ENCODE measurements at regions not wholly inside any gene's neighbourhood (a gene's known extent, or its start where the extent isn't known, plus 50 kb on each side); places are given as distances from the start of the nearest gene placed in this dataset.
"Not testable (repeated sequence)": the region's sequence is repeated elsewhere in the genome, so short reads cannot be mapped to it uniquely, and the experiment has no call there.

DNA sequence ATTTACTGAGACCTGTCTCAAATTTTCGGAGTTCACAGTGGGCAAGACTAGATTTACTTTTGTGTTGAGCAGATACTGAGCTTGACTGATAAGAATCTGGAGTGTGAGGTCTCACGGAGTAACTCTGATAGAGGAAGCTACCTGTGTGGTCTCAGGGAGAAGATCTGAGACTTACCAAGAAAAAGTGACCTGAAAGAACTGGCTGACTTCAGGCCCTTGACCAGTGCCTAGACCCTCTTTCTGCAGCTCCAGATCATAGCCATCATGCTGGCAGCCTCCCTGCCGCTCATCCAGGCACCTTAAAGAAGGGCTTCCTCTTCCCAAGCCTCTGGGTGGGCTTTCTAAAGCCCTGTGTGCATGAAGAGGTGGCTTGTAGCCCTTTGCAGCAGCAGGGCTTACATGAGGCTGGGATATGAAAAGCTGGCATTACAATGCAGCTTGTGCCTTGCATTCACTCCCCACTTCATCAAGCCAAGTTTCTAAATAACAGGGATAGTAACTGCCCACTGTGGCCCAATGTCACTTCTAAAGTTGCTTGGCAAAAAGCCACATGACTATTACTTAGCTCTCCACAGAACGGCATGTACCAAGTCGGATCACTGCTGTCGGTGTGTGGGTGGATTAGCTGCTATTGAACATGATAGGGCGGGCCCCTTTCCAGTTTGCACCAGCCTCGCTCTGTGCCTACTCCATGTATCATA lies 115.3 kb upstream of the NBPF26 start:
- not testable (repeated sequence) for DNase-seq; H3K36me3 ChIP-seq (ENCODE audit: control insufficient read depth, insufficient read depth, low read length); H3K27me3 ChIP-seq (replicated peaks; ENCODE audit: control insufficient read depth, insufficient read depth, low read length, poor library complexity, severe bottlenecking); H3K9me3 ChIP-seq (ENCODE audit: control insufficient read depth, low read length); H3K4me3 ChIP-seq (ENCODE audit: insufficient read depth, low read depth, low read length, poor library complexity, severe bottlenecking); H3K27ac ChIP-seq (ENCODE audit: insufficient read depth, low read length, poor library complexity, severe bottlenecking); H3K4me1 ChIP-seq (ENCODE audit: control insufficient read depth, insufficient read depth, low read length, poor library complexity, severe bottlenecking)

DNA sequence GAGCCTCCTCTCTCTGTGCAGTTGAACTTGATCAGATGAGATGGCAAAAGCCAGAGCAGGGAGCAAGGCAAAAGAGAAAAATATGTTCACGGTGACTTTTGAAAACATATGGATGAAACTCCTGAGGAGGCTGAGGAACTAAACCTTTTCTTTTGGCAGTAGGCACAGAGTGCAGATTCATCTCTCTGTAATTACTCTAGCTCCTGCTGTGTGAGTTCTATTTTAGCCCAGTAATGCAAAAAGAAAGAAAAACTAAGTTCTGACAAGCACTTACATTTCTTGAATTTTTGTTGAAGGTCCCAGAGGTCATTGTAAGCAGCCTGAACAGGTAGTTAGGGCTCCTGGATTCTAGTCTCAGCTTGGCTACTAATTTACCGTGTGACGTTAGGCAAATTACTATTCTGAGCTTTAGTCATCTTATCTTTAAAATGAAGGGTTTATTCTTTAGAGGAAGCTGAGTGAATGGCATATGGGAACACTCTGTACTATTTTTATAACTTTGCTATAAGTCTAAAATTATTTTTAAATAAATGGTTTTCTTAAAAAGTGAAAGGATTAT lies 114.7 kb upstream of the NBPF26 start:
- not testable (repeated sequence) for H3K4me3 ChIP-seq (ENCODE audit: insufficient read depth, low read depth, low read length, poor library complexity, severe bottlenecking); H3K27me3 ChIP-seq (replicated peaks; ENCODE audit: control insufficient read depth, insufficient read depth, low read length, poor library complexity, severe bottlenecking); H3K9me3 ChIP-seq (ENCODE audit: control insufficient read depth, low read length); H3K36me3 ChIP-seq (ENCODE audit: control insufficient read depth, insufficient read depth, low read length); DNase-seq; H3K27ac ChIP-seq (ENCODE audit: insufficient read depth, low read length, poor library complexity, severe bottlenecking); H3K4me1 ChIP-seq (ENCODE audit: control insufficient read depth, insufficient read depth, low read length, poor library complexity, severe bottlenecking)

DNA sequence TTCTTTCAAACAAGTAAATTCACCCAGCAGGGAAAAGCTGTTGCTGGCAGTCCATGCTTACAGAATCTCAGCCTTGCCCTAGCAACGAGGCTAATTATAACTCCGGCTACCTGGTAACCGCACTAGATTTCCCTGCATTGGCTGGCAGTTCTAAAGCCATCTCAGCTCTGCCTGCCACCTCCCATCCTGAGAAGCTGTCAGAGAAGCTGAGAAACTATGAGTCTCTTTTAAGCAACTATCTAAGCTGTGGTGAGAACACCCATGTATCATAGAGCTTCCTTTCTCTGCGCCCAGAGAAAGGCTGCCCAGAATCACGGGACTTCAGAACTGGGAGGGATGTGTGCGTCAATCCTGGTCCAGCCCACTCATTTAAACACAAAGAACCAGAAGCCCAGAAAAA lies 113.9 kb upstream of the NBPF26 start:
- not testable (repeated sequence) for DNase-seq; H3K27me3 ChIP-seq (replicated peaks; ENCODE audit: control insufficient read depth, insufficient read depth, low read length, poor library complexity, severe bottlenecking); H3K27ac ChIP-seq (ENCODE audit: insufficient read depth, low read length, poor library complexity, severe bottlenecking); H3K4me1 ChIP-seq (ENCODE audit: control insufficient read depth, insufficient read depth, low read length, poor library complexity, severe bottlenecking); H3K36me3 ChIP-seq (ENCODE audit: control insufficient read depth, insufficient read depth, low read length); H3K4me3 ChIP-seq (ENCODE audit: insufficient read depth, low read depth, low read length, poor library complexity, severe bottlenecking); H3K9me3 ChIP-seq (ENCODE audit: control insufficient read depth, low read length)

DNA sequence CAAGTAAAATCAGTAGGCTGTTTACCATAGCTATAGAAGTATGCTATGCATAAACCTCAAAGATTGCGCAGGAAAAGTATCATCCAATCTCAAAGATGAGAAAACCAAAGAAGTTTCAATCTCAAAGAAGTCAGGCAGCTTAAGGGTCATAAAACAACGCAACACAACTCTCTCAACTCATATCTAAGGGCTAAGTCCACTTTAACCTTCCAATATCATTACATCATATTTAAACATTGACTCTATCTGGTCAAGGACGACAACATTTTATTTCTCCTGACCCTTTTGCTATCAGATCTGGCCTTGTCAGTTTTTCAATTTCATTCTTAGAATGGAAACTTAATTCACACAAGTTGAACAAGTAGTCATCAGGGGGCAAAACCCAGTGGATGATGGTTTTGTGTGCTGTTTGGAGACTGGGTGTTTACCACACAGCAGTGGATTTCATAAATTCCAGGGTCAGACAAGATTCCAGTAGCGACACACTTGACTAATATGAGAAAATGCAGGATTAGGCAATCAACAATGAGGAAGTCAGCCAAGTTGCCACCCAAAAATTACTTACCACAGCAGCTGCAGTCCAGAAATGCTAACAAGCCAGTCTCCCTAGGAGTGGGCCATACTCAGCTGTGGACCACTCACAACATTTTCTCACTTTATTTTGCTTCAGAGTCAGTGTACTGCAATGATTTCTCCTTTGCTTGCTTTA lies 108.7 kb upstream of the NBPF26 start:
- not testable (repeated sequence) for H3K9me3 ChIP-seq (ENCODE audit: control insufficient read depth, low read length)

DNA sequence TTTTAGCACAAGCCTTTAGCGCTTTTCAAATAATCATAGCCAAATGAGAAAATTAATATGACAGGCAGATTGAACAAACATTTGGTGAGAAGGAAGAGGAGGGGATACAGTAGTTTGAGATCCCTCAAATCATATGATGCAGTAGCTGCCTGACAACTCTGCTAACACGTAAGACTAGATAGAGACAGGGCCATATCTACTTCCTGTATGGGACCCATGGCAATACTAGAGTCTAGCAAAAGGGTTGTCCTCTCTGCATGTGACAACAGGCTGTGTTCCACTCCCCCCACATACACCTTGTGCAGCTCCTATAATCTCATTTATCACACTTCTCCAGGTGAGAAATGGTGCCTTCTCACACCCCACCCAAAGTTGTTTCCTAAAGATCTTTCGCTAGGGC lies 106.3 kb upstream of the NBPF26 start:
- not testable (repeated sequence) for H3K4me3 ChIP-seq (ENCODE audit: insufficient read depth, low read depth, low read length, poor library complexity, severe bottlenecking); H3K36me3 ChIP-seq (ENCODE audit: control insufficient read depth, insufficient read depth, low read length); H3K27me3 ChIP-seq (replicated peaks; ENCODE audit: control insufficient read depth, insufficient read depth, low read length, poor library complexity, severe bottlenecking); H3K4me1 ChIP-seq (ENCODE audit: control insufficient read depth, insufficient read depth, low read length, poor library complexity, severe bottlenecking); H3K9me3 ChIP-seq (ENCODE audit: control insufficient read depth, low read length); H3K27ac ChIP-seq (ENCODE audit: insufficient read depth, low read length, poor library complexity, severe bottlenecking); DNase-seq

More for the DNA sequence above, 108.7 kb upstream of the NBPF26 start:
- H3K36me3 ChIP-seq (ENCODE audit: control insufficient read depth, insufficient read depth, low read length); H3K27ac ChIP-seq (ENCODE audit: insufficient read depth, low read length, poor library complexity, severe bottlenecking); H3K27me3 ChIP-seq (replicated peaks; ENCODE audit: control insufficient read depth, insufficient read depth, low read length, poor library complexity, severe bottlenecking); H3K4me1 ChIP-seq (ENCODE audit: control insufficient read depth, insufficient read depth, low read length, poor library complexity, severe bottlenecking); H3K4me3 ChIP-seq (ENCODE audit: insufficient read depth, low read depth, low read length, poor library complexity, severe bottlenecking); DNase-seq: not testable (repeated sequence)

DNA sequence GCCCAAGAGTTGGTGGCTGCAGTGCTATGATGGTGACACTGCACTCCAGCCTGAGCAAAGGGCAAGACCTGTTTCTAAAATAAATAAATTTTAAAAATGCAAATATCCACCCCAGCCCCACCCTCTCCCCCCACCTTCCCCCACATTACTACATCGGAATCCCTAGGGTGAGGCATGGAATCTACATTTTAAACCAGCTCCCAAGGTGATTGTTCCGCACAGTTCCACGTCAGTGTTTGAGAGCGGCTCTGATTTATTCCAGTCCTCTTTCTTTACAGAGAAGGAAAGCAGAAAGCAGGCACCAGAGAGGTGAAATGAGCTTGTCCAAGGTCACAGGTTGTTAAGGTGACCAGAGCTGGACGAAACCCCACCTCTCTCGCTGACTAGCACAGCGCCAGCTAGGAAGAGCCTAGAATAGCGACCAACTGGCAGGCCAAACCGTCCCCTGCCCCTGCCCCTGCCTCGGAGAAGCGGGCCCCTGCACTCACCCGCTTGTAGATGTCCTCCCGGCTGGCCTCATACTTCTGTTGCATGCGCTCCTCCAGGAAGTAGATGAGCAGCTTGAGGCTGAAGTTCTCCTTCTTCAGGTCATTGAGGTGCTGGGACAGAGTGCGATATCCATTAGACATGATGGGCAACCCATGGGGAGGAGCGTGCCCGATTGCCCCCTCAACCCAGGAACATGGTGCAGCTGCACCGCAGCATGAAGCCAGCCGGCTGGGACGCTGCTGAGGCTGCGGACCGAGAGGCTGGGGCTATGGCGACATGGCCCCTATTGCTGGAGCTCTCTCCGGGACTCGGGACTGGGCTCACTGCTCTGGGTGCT lies 103.7 kb upstream of the NBPF26 start:
- not testable (repeated sequence) for H3K27me3 ChIP-seq (replicated peaks; ENCODE audit: control insufficient read depth, insufficient read depth, low read length, poor library complexity, severe bottlenecking); H3K4me1 ChIP-seq (ENCODE audit: control insufficient read depth, insufficient read depth, low read length, poor library complexity, severe bottlenecking); H3K9me3 ChIP-seq (ENCODE audit: control insufficient read depth, low read length); DNase-seq; H3K36me3 ChIP-seq (ENCODE audit: control insufficient read depth, insufficient read depth, low read length); H3K27ac ChIP-seq (ENCODE audit: insufficient read depth, low read length, poor library complexity, severe bottlenecking); H3K4me3 ChIP-seq (ENCODE audit: insufficient read depth, low read depth, low read length, poor library complexity, severe bottlenecking)

DNA sequence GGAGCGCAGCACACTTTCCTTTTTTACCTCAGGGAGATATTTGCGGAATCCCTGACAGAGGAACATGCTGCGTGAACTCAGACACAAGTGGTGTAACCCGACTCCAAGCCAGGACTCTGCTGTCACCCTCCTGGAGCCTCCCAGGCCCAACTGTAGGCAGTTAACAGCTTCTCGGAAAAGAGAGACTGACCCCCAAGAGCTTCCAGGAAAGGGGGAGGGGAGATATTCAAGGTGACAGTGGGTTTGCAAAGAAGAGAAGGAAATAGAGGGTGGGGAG lies 103.1 kb upstream of the NBPF26 start:
- DNase-seq; H3K9me3 ChIP-seq (ENCODE audit: control insufficient read depth, low read length); H3K27ac ChIP-seq (ENCODE audit: insufficient read depth, low read length, poor library complexity, severe bottlenecking): not testable (repeated sequence)

DNA sequence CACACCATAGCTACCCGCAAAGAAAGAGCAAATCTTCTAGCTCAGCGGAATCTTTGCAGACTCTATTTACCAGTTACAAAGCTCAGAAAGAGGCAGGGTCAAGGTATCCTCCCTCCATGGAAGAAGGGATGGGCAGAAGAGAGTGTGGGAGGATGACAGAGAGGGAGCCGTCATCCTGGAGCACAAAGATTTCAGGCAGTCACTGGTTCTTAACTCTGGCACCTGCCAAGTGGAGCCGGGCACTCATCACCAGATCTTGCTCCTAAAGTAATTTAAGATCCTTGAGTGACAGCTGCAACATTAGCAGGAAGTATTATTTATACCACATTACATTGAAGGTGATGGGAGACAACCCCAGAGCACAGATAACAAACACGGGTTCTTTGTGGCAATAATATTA lies 102.5 kb upstream of the NBPF26 start:
- not testable (repeated sequence) for H3K4me3 ChIP-seq (ENCODE audit: insufficient read depth, low read depth, low read length, poor library complexity, severe bottlenecking); H3K27ac ChIP-seq (ENCODE audit: insufficient read depth, low read length, poor library complexity, severe bottlenecking); DNase-seq; H3K36me3 ChIP-seq (ENCODE audit: control insufficient read depth, insufficient read depth, low read length); H3K27me3 ChIP-seq (replicated peaks; ENCODE audit: control insufficient read depth, insufficient read depth, low read length, poor library complexity, severe bottlenecking); H3K4me1 ChIP-seq (ENCODE audit: control insufficient read depth, insufficient read depth, low read length, poor library complexity, severe bottlenecking); H3K9me3 ChIP-seq (ENCODE audit: control insufficient read depth, low read length)

More for the DNA sequence above, 103.1 kb upstream of the NBPF26 start:
- not testable (repeated sequence) for H3K4me3 ChIP-seq (ENCODE audit: insufficient read depth, low read depth, low read length, poor library complexity, severe bottlenecking); H3K27me3 ChIP-seq (replicated peaks; ENCODE audit: control insufficient read depth, insufficient read depth, low read length, poor library complexity, severe bottlenecking); H3K4me1 ChIP-seq (ENCODE audit: control insufficient read depth, insufficient read depth, low read length, poor library complexity, severe bottlenecking); H3K36me3 ChIP-seq (ENCODE audit: control insufficient read depth, insufficient read depth, low read length)

DNA sequence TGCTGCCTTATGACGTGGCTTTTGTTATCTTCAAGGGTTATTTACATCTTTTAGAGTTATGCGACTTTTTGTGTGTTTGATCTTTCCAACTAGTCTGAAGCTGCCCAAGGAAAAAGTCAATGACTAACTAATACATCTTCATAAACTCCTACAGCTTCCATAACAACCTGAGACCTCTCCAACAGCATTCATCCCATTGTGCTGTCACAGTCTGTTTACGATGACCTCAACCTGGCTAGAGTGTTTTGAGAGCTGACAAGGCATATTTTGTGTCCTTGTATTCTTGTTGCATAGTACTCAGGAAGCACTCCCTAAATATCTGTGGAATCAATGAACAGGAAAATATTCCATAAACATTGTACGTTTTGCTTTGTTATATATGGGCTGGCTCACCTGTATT lies 100.2 kb upstream of the NBPF26 start:
- H3K36me3 ChIP-seq (ENCODE audit: control insufficient read depth, insufficient read depth, low read length); H3K27ac ChIP-seq (ENCODE audit: insufficient read depth, low read length, poor library complexity, severe bottlenecking); H3K4me1 ChIP-seq (ENCODE audit: control insufficient read depth, insufficient read depth, low read length, poor library complexity, severe bottlenecking); H3K4me3 ChIP-seq (ENCODE audit: insufficient read depth, low read depth, low read length, poor library complexity, severe bottlenecking); DNase-seq; H3K9me3 ChIP-seq (ENCODE audit: control insufficient read depth, low read length); H3K27me3 ChIP-seq (replicated peaks; ENCODE audit: control insufficient read depth, insufficient read depth, low read length, poor library complexity, severe bottlenecking): not testable (repeated sequence)

DNA sequence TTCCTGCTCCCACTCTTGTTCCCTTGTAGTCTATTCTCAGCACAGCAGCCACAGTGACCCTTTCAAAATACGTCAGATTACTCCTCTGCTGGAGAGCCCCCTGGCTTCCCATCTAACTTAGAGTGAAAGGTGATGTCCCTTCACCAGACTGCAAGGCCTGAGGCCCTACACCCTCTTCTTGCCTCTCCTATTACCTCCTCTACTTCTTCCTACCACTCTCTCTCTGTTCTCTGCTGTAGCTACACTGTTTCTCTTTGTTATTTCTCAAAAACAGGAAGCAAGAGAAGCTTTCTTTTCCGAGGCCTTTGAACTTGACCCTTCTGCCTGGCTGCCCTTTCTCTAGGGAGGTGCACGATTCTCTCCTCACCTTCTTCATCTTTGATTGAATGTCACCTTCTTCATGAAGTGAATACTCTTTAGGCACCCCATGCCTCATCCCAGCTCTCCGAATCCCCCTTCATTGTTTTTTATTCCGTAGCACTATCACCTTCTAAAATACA lies 99.1 kb upstream of the NBPF26 start:
- DNase-seq; H3K4me3 ChIP-seq (ENCODE audit: insufficient read depth, low read depth, low read length, poor library complexity, severe bottlenecking); H3K27ac ChIP-seq (ENCODE audit: insufficient read depth, low read length, poor library complexity, severe bottlenecking); H3K36me3 ChIP-seq (ENCODE audit: control insufficient read depth, insufficient read depth, low read length); H3K4me1 ChIP-seq (ENCODE audit: control insufficient read depth, insufficient read depth, low read length, poor library complexity, severe bottlenecking); H3K27me3 ChIP-seq (replicated peaks; ENCODE audit: control insufficient read depth, insufficient read depth, low read length, poor library complexity, severe bottlenecking); H3K9me3 ChIP-seq (ENCODE audit: control insufficient read depth, low read length): not testable (repeated sequence)
